SK-N-DZ (cell line): ENCODE measurements at regions not wholly inside any gene's neighbourhood (a gene's known extent, or its start where the extent isn't known, plus 50 kb on each side); places are given as distances from the start of the nearest gene placed in this dataset.

Experiments used
- DNase-seq: peaks from one replicate; pipeline ENCODE4 v3.0.0-alpha.2; 2015; ENCODE audit warnings: low spot score

GRCh38 chr10:44244745-44245600 is 139.9 kb downstream of the CXCL12 start:
- no peak for DNase-seq

GRCh38 chr10:44243851-44244510 is 140.9 kb downstream of the CXCL12 start:
- DNase-seq = no peak

DNA sequence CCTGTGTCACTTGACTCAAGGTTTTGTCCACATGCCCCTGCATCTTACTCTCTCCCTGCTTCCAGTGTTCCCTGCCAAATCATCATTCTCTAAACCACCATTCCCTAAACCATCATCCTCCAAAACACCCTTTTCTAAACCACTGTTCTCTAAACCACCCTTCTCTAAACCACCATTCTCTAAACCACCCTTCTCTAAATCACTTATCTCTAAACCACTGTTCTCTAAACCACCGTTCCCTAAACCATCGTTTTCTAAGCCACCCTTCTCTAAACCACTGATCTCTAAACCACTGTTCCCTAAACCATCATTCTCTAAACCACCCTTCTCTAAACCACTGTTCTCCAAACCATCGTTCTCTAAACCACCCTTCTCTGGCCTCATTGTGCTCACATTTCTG is 142.1 kb downstream of the CXCL12 start:
- no peak for DNase-seq

DNA sequence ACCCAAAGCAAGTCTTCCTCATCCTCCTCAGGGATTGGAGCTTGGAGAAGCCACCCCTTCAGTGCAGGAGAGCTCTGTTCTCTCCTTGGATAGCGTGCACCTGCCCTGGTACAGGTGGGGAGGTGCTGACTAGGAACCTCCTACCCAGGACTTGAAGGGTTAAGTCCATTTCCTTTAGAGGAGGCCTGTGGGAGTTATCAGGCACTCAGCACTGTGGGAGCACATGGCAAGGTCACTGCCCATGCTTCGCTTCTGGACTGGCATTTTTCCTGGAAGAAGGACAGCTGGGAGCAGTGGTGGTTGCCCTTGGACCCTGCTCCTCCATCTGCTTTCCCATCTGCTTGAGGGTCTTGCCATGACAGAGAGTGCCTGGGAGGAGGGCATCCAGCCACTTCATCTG is 142.8 kb downstream of the CXCL12 start:
- no peak for DNase-seq

- DNase-seq = no peak
Observed at GRCh38 chr10:44240584-44241205, 144.2 kb downstream of the CXCL12 start.

DNA sequence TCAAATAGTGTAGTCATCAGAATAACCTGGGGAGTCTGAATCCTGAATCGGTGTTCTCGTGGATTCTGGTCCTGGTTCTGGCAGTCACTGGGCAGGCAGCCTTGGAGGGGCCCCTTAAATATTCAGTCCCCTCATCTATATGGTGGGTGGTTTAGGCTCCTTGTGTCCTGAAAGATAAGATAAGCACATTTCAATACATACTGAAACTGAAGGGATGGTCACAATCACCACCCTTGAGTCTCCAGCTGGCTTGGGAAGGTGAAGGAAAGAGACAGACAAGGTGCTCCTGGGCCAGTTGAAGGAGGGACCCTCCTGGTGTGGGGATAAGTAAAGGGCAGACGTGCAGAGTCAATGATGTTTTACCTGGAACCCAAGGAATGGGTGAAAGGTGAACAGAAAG is 146.7 kb downstream of the CXCL12 start:
- DNase-seq = no peak

- DNase-seq = no peak
Observed at GRCh38 chr10:44237364-44238049, 147.4 kb downstream of the CXCL12 start.

DNA sequence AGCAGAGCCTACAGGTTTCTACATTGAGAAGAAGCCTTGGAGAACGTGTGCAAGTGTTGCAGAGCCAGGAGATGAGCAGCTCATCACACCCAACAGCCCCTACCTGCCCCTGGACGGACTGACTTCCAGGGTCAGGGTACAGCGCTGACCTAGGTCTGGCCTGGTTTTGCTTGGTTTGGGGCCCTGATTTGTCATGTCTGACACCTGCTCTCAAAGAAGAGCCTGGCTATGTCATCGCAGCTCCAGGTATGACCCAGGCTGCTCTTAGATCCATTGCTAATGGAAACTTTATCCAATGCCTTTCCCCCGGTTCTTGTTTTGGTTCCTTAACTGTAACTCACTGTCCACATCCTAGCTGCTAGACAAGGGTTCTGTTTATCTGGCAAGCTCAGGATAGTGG is 149.5 kb downstream of the CXCL12 start:
- DNase-seq = no peak

DNA sequence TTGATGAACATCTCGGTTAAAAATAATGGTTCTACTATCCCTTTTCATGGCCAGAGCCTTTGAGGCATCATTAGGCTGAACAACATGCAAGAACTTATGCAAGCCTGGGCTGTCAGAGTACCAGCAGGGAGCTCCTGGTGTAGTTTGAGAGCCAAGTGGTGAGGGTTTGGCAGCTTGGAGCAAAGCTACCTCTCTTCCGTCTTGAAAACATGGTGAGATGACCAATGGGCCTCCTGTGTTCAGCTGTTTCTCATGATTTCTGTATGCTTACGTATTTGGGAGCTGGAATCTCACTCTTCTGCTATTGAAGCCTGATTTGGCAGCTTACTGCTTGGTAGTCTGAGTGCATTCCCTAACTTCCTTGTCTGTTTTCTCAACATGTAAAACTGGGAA is 150.4 kb downstream of the CXCL12 start:
- DNase-seq = no peak

GRCh38 chr10:44233561-44234482 is 151.1 kb downstream of the CXCL12 start:
- peak; percentile 91 for DNase-seq

DNA sequence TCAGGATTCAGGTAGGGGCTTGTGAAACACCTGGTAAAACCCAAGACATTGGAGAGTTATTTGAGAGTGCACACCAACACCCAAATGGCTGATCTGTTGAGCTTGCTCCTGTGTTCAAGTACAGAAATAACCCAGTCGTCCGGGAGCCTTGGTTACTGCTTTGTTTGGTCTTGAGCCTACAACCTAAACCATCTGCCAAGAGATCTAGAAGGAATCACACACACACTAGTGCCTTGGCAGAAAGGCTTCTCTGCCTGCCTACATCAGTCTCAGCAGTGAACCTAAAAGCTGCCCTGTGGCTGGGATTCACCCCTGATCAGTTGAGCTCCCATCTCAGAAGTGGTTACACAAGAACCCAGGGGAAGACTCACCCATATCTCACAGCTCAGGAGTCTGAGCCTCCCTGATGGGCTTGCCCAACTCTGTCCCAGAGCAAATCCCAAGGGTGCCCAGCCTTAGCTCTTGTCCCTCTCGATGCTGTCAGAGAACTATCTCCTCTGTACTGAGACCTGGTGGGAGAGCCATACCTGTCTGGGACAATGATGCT is 167.6 kb downstream of the CXCL12 start:
- DNase-seq = no peak

DNA sequence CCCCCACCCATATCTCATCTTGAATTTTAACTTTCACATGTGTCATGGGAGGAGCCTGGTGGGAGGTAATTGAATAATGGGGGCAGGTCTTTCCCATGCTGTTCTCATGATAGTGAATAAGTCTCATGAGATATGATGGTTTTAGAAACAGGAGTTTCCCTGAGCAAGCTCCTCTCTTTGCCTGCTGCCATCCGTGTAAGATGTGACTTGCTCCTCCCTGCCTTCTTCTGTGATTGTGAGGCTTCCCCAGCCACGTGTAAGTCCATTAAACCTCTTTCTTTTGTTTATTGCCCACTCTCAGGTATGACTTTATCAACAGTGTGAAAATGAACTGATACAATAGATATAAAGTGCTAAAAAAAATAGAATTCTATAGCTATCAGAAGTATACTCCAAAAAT is 168.8 kb downstream of the CXCL12 start:
- no peak for DNase-seq

DNA sequence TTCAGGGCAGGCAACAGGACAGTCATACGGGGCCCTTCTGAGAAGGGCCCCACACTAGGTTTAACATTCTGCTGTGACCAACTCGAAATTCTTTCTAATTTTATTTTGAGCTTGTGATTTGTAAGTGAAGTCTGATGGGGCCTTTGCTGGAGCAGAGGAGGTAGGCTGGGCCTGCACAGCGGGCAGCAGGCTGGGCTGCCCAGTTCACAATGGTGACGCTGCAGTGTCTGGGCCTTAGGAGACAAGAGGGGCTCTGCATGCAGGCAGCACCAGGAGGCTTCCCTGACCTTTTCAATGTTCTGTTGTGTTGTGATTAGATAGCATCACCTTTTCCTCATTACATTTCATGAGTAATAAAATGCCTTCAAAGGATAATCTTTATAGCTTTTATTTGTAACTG is 175.1 kb downstream of the CXCL12 start:
- DNase-seq = no peak

DNA sequence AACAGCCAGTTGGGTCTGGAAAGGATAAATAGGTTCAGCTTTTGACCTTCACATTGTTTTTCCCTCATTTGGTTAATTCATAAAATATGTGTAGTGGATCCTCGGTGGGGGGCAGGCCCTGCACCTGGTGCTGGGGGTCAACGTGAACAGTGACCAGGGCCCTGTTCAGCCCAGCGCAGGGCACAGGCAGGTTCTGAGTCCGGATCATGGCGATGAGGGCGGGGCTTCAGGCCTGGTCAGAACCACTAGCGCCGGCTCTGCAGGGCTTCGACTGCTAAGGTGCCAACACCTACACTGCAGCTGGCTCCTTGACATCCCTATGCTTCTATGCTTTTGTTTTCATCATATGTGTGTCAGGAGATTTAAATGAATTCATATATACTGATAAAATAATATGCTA is 177.7 kb downstream of the CXCL12 start:
- no peak for DNase-seq

DNA sequence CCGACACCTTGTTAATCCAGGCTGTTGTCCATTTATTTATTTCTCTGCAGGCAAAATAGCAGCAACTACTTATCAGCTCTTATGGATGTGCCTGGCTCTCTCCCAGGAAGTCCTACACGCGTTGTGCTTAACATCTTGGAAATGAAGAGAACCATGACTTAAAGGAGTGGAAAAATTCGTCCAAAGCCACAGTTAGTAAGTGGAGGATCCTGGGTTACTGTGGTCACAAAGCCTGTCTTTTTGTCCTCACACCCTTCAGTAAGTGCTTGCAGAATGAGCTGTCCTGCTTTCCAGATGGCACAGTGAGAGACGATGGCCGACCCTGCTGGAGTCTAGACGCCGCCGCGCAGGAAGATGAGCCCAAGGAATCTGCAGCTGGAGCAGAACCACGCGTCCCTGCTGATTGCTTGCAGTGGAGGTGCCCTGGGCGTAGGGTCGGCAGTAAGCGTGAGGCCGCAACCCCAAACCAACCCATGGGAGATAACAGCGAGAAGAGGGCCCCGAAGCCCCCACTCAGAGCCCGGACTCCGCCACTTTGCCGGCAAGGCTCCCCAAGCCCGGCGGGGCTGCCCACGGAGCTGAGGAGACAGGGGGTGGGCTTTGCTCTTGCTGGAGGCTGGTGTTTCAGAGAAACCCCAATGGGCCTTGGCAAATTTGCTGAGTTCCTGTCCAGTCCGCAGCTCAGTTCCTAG is 178.6 kb downstream of the CXCL12 start:
- DNase-seq = no peak

- no peak for DNase-seq
Observed at GRCh38 chr10:44205067-44205466, 179.8 kb downstream of the CXCL12 start.

- DNase-seq = no peak
Observed at GRCh38 chr10:44203535-44203934, 181.4 kb downstream of the CXCL12 start.

DNA sequence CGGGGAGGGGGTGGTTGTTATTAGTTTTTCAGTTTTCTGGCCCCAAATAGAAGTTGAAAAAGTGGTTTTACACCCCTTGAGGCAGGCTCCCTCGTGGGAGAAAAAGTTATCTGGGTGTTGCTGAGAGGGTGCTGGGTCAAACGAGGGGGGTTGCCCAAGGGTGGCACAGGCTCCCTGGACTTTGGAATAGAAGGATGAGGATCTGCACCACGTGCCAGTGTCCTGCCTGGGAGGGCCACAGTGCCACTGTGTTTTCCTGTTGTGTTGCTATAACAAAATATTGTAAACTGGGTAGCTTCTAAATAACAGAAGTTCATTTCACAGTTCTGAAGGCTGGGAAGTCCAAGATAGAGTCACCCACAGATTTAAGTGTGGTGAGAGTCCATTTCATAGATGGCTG is 181.9 kb downstream of the CXCL12 start:
- no peak for DNase-seq

GRCh38 chr10:44201656-44202055 is 183.2 kb downstream of the CXCL12 start:
- DNase-seq = no peak

DNA sequence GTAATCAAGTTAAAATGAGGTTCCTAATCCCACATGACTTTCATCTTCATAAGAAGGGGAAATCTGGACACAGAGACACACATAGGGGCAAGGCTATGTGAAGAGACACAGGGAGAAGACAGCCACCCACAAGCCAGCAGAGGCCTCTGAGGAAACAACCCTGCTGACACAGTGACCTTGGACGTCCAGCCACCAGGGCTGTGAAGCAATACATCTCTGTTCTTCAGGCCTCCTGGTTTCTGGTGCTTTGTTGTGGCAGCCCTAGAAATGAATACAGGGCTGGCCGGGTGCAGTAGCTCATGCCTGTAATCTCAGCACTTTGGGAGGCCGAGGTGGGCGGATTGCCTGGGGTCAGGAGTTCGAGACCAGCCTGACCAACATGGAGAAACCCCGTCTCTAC is 183.9 kb downstream of the CXCL12 start:
- DNase-seq = no peak
